GM12878 (cell line): ENCODE measurements at regions not wholly inside any gene's neighbourhood (a gene's known extent, or its start where the extent isn't known, plus 50 kb on each side); places are given as distances from the start of the nearest gene placed in this dataset.

Source experiments
- ATAC-seq: fragments of 200-7000 bp; cut with Tn5 transposase; 3 replicates; pipeline ENCODE4 v1.9.1; 2020; ENCODE audit warnings: mild to moderate bottlenecking, moderate library complexity
- BruUV-seq: library from RNA; stranded (reverse); fragments of 400-500 nt; replicated peaks from 2 replicates; lab custom pipeline; 2021; lab: Mats Ljungman, UMichigan
- CTCF ChIA-PET: fragments of 300-600 bp; sonication (Branson Sonifier 250); formaldehyde crosslinking; extraction: SDS; loops from one replicate; lab custom pipeline; 2021; ENCODE audit warnings: inconsistent platforms; lab: Yijun Ruan, JAX
- POLR2A ChIA-PET: fragments of 350-600 bp; formaldehyde crosslinking; extraction: SDS; loops from one replicate; lab custom pipeline; 2021; ENCODE audit warnings: inconsistent platforms; lab: Charles Lee
- RAD21 ChIA-PET: fragments of 300-600 bp; sonication (Branson Sonifier 250); formaldehyde crosslinking; loops from one replicate; lab custom pipeline; 2023; ENCODE audit warnings: antibody characterized with exemption; ENCODE audit not compliant: unreplicated experiment; lab: Charles Lee
- SMC1A ChIA-PET: fragments of 300-600 bp; sonication (Branson Sonifier 250); formaldehyde crosslinking; loops from one replicate; lab custom pipeline; 2023; ENCODE audit not compliant: unreplicated experiment, uncharacterized antibody; lab: Charles Lee
- DNase-seq: peaks from one replicate; pipeline ENCODE4 v3.0.0-alpha.2; 2011; ENCODE audit warnings: low read depth, low spot score
- FAIRE-seq: peaks from 3 replicates; lab custom pipeline; 2011; peaks lifted over from hg19 to GRCh38; lab: Jason Lieb, UNC
- H2AFZ ChIP-seq: 2 replicates; pipeline ENCODE4 v1.6.0; 2011; ENCODE audit warnings: low read depth, low read length, control low read depth; ENCODE audit not compliant: control insufficient read depth
- H3K27ac ChIP-seq: 2 replicates; pipeline ENCODE4 v1.5.1; 2011; ENCODE audit warnings: control low read depth; ENCODE audit not compliant: control insufficient read depth, insufficient read depth
- H3K27me3 ChIP-seq, 2 experiments: replicated peaks in 1 of 2; 2 replicates each; pipeline versions ENCODE4 v1.6.0 to v1.6.1; 2011; ENCODE audit warnings: low read length in 1 of 2; ENCODE audit not compliant: control insufficient read depth in 2 of 2, insufficient read depth in 2 of 2
- H3K36me3 ChIP-seq, 2 experiments: 2 replicates each; pipeline ENCODE4 v1.5.1; 2011; ENCODE audit warnings: low read length in 1 of 2; ENCODE audit not compliant: control insufficient read depth in 2 of 2, insufficient read depth in 2 of 2
- H3K4me1 ChIP-seq: 2 replicates; pipeline ENCODE4 v1.6.1; 2011; ENCODE audit warnings: mild to moderate bottlenecking, low read length, moderate library complexity, mixed read lengths; ENCODE audit not compliant: control insufficient read depth, insufficient read depth
- H3K4me2 ChIP-seq: 2 replicates; pipeline ENCODE4 v1.6.0; 2011; ENCODE audit warnings: control low read depth; ENCODE audit not compliant: control insufficient read depth, insufficient read depth
- H3K4me3 ChIP-seq: fragments of 200-600 bp; sonication (generic); 2 replicates; pipeline ENCODE4 v1.5.1; 2016
- H3K79me2 ChIP-seq: 2 replicates; pipeline ENCODE4 v1.6.0; 2011; ENCODE audit warnings: low read length; ENCODE audit not compliant: control insufficient read depth, insufficient read depth
- H3K9ac ChIP-seq: 2 replicates; pipeline ENCODE4 v1.8.0; 2011; ENCODE audit warnings: low read length, control low read depth, mixed read lengths; ENCODE audit not compliant: control insufficient read depth, insufficient read depth
- H3K9me3 ChIP-seq: replicated peaks from 3 replicates; pipeline ENCODE4 v1.5.1; 2011; ENCODE audit warnings: mild to moderate bottlenecking, low read length; ENCODE audit not compliant: control insufficient read depth, insufficient read depth
- H4K20me1 ChIP-seq: 2 replicates; pipeline ENCODE4 v1.6.0; 2011; ENCODE audit not compliant: control insufficient read depth, insufficient read depth
- BCL11A ChIP-seq: IDR thresholded peaks from 2 replicates; pipeline ENCODE4 v1.6.1; 2011; ENCODE audit warnings: low read depth, low read length
- POLR2AphosphoS5 ChIP-seq: IDR thresholded peaks from 2 replicates; pipeline ENCODE4 v1.6.1; 2011; ENCODE audit warnings: mild to moderate bottlenecking, low read length, inconsistent platforms
- RCOR1 ChIP-seq: conservative IDR thresholded peaks from 2 replicates; pipeline ENCODE4 v1.6.1; 2012; ENCODE audit warnings: low read depth, low read length, improper control_type of control experiment
- SMAD1 ChIP-seq: fragments of 450-650 bp; IDR thresholded peaks from 2 replicates; pipeline ENCODE4 v1.6.1; 2018; ENCODE audit warnings: mild to moderate bottlenecking, low read depth; ENCODE audit not compliant: partially characterized antibody
- TBL1XR1 ChIP-seq: IDR thresholded peaks from 2 replicates; pipeline ENCODE4 v1.6.1; 2012; ENCODE audit warnings: low read depth, low read length, improper control_type of control experiment
- WGBS: methylation state at CpG from one replicate; pipeline ENCODE4 v1.1.6; 2016; ENCODE audit warnings: low lambda C conversion rate; ENCODE audit not compliant: insufficient replicate concordance, insufficient coverage; ENCODE audit errors: missing lambda C conversion rate; 5-methylcytosine and 5-hydroxymethylcytosine counted together
- in situ Hi-C: fragments of 300-500 bp; cut with MboI; formaldehyde crosslinking; loops from 9 replicates; pipeline ENCODE4 v1.14.3; 2018; ENCODE audit warnings: mixed read lengths
- intact Hi-C: fragments of 100-400 bp; cut with micrococcal nuclease; formaldehyde crosslinking; loops from one replicate; pipeline ENCODE4 v1.14.2; 2022; ENCODE audit not compliant: unreplicated experiment
- TF ChIP-seq, protein P1 (sequence below): IDR thresholded peaks from 2 replicates; pipeline ENCODE4 v1.6.1; 2012; ENCODE audit warnings: improper control_type of control experiment, low read depth, low read length; ENCODE audit not compliant: insufficient replicate concordance
- TF ChIP-seq, protein P2 (sequence below): fragments of 150-350 bp; IDR thresholded peaks from 2 replicates; pipeline ENCODE4 v1.6.1; 2016; ENCODE audit warnings: low read depth, low read length
- TF ChIP-seq, protein P3 (sequence below): fragments of 450-650 bp; IDR thresholded peaks from 2 replicates; pipeline ENCODE4 v1.6.1; 2017; ENCODE audit warnings: antibody characterized with exemption, mild to moderate bottlenecking, moderate library complexity
- TF ChIP-seq, protein P4 (sequence below): IDR thresholded peaks from 2 replicates; pipeline ENCODE4 v1.6.1; 2011; ENCODE audit warnings: borderline replicate concordance, low read depth, mild to moderate bottlenecking, moderate library complexity, mixed read lengths, low read length; ENCODE audit not compliant: insufficient read depth; ENCODE audit errors: extremely low read length

DNA sequence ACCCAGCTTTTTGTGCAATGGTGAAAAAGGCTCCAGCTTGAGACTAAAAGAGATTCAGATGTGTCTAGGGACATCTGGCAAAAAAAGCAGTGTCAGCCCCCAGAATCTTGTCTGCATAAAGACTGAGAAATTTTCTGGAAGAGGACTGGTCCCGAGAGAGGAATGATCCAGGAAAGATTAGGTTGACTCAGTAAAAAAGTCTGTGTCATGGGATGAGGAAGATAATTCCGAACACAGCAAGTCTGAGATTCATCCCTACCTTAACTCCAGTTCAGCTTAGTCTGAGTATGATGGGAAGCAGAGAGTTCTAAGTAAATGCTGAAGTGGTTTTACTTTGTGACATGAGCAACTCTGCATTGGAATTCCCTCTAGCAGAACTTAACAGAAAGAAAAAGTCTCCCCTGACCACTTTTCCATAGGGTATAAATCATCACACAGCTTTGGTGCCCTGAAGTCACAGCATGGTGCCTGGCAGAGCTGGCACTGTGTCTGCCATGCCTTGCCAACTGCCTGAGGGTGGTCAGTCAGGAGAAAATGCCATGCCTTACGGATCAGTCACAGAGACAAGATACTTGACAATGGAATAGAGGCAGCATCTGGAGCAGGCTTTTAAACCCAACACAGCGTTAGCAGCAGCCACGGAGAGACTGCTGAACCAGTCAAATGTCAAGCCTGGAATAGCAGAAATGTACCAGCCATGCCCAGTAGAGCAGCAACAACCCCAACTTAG, 153.4 kb downstream of the ZC3H11B start:
- BruUV-seq: no TSS peak
- Histone ChIP-seq H3K9me3 (no peaks in the 10 kb centered on the region), H3K4me3 (no peak overlapping the region), H3K4me2 (no peak overlapping the region), H3K27me3 (no peaks in the 10 kb centered on the region), H3K27ac (no peak overlapping the region), H3K79me2 (no peaks in the 10 kb centered on the region), H2AFZ (no peak overlapping the region), H4K20me1 (no peaks in the 10 kb centered on the region), H3K9ac (no peak overlapping the region), H3K4me1 (peaks cover 43% of the 10 kb centered on the region), H3K36me3 (no peaks in the 10 kb centered on the region)
- ChIA-PET SMC1A (interaction anchor here (1.3 kb wide), 1 partner anchor 10 kb away, joined by 4 read pairs; no protein-coding TSS in a partner anchor), POLR2A (no interaction called here), RAD21 (no interaction called here), CTCF (no interaction called here)
- ATAC-seq: no peak
- in situ Hi-C loops: no loop called here
- no peak for FAIRE-seq
- intact Hi-C loops: loop anchor here (2.0 to 10.0 kb wide), 3 partner anchors 37 to 272 kb away; no protein-coding TSS in a partner anchor
- 70% methylated on average over 5 of the region's 5 CpGs for WGBS
- DNase-seq: no peak
- TF ChIP-seq BCL11A: no peak
- TF ChIP-seq, protein P1, sequence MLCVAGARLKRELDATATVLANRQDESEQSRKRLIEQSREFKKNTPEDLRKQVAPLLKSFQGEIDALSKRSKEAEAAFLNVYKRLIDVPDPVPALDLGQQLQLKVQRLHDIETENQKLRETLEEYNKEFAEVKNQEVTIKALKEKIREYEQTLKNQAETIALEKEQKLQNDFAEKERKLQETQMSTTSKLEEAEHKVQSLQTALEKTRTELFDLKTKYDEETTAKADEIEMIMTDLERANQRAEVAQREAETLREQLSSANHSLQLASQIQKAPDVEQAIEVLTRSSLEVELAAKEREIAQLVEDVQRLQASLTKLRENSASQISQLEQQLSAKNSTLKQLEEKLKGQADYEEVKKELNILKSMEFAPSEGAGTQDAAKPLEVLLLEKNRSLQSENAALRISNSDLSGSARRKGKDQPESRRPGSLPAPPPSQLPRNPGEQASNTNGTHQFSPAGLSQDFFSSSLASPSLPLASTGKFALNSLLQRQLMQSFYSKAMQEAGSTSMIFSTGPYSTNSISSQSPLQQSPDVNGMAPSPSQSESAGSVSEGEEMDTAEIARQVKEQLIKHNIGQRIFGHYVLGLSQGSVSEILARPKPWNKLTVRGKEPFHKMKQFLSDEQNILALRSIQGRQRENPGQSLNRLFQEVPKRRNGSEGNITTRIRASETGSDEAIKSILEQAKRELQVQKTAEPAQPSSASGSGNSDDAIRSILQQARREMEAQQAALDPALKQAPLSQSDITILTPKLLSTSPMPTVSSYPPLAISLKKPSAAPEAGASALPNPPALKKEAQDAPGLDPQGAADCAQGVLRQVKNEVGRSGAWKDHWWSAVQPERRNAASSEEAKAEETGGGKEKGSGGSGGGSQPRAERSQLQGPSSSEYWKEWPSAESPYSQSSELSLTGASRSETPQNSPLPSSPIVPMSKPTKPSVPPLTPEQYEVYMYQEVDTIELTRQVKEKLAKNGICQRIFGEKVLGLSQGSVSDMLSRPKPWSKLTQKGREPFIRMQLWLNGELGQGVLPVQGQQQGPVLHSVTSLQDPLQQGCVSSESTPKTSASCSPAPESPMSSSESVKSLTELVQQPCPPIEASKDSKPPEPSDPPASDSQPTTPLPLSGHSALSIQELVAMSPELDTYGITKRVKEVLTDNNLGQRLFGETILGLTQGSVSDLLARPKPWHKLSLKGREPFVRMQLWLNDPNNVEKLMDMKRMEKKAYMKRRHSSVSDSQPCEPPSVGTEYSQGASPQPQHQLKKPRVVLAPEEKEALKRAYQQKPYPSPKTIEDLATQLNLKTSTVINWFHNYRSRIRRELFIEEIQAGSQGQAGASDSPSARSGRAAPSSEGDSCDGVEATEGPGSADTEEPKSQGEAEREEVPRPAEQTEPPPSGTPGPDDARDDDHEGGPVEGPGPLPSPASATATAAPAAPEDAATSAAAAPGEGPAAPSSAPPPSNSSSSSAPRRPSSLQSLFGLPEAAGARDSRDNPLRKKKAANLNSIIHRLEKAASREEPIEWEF: no peak
- no peak for TF ChIP-seq POLR2AphosphoS5
- TF ChIP-seq, protein P2, sequence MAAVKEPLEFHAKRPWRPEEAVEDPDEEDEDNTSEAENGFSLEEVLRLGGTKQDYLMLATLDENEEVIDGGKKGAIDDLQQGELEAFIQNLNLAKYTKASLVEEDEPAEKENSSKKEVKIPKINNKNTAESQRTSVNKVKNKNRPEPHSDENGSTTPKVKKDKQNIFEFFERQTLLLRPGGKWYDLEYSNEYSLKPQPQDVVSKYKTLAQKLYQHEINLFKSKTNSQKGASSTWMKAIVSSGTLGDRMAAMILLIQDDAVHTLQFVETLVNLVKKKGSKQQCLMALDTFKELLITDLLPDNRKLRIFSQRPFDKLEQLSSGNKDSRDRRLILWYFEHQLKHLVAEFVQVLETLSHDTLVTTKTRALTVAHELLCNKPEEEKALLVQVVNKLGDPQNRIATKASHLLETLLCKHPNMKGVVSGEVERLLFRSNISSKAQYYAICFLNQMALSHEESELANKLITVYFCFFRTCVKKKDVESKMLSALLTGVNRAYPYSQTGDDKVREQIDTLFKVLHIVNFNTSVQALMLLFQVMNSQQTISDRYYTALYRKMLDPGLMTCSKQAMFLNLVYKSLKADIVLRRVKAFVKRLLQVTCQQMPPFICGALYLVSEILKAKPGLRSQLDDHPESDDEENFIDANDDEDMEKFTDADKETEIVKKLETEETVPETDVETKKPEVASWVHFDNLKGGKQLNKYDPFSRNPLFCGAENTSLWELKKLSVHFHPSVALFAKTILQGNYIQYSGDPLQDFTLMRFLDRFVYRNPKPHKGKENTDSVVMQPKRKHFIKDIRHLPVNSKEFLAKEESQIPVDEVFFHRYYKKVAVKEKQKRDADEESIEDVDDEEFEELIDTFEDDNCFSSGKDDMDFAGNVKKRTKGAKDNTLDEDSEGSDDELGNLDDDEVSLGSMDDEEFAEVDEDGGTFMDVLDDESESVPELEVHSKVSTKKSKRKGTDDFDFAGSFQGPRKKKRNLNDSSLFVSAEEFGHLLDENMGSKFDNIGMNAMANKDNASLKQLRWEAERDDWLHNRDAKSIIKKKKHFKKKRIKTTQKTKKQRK: no peak
- TF ChIP-seq RCOR1: no peak
- no peak for TF ChIP-seq TBL1XR1
- TF ChIP-seq, protein P3, sequence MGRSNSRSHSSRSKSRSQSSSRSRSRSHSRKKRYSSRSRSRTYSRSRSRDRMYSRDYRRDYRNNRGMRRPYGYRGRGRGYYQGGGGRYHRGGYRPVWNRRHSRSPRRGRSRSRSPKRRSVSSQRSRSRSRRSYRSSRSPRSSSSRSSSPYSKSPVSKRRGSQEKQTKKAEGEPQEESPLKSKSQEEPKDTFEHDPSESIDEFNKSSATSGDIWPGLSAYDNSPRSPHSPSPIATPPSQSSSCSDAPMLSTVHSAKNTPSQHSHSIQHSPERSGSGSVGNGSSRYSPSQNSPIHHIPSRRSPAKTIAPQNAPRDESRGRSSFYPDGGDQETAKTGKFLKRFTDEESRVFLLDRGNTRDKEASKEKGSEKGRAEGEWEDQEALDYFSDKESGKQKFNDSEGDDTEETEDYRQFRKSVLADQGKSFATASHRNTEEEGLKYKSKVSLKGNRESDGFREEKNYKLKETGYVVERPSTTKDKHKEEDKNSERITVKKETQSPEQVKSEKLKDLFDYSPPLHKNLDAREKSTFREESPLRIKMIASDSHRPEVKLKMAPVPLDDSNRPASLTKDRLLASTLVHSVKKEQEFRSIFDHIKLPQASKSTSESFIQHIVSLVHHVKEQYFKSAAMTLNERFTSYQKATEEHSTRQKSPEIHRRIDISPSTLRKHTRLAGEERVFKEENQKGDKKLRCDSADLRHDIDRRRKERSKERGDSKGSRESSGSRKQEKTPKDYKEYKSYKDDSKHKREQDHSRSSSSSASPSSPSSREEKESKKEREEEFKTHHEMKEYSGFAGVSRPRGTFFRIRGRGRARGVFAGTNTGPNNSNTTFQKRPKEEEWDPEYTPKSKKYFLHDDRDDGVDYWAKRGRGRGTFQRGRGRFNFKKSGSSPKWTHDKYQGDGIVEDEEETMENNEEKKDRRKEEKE: no peak
- TF ChIP-seq SMAD1: no peak
- TF ChIP-seq, protein P4, sequence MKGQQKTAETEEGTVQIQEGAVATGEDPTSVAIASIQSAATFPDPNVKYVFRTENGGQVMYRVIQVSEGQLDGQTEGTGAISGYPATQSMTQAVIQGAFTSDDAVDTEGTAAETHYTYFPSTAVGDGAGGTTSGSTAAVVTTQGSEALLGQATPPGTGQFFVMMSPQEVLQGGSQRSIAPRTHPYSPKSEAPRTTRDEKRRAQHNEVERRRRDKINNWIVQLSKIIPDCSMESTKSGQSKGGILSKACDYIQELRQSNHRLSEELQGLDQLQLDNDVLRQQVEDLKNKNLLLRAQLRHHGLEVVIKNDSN: no peak
